Glutamatergic neuron (in vitro differentiated cells): ENCODE measurements at regions not wholly inside any gene's neighbourhood (a gene's known extent, or its start where the extent isn't known, plus 50 kb on each side); places are given as distances from the start of the nearest gene placed in this dataset.
"Not testable (repeated sequence)": the region's sequence is repeated elsewhere in the genome, so short reads cannot be mapped to it uniquely, and the experiment has no call there.

Experiments
- DNase-seq: peaks from one replicate; pipeline ENCODE4 v3.0.0; 2022
- H3K27ac Mint-ChIP-seq: one replicate; pipeline ENCODE4 v1.8.0; 2020; ENCODE audit warnings: mild to moderate bottlenecking, mixed read lengths, inconsistent platforms; ENCODE audit not compliant: unreplicated experiment
- H3K27me3 Mint-ChIP-seq: one replicate; pipeline ENCODE4 v1.8.0; 2020; ENCODE audit warnings: mild to moderate bottlenecking, moderate library complexity, mixed read lengths, inconsistent platforms; ENCODE audit not compliant: unreplicated experiment
- H3K36me3 Mint-ChIP-seq: one replicate; pipeline ENCODE4 v1.8.0; 2020; ENCODE audit warnings: mild to moderate bottlenecking, mixed read lengths, inconsistent platforms; ENCODE audit not compliant: unreplicated experiment
- H3K4me1 Mint-ChIP-seq: one replicate; pipeline ENCODE4 v1.8.0; 2020; ENCODE audit warnings: mild to moderate bottlenecking, low read depth, mixed read lengths, inconsistent platforms; ENCODE audit not compliant: unreplicated experiment
- H3K4me3 Mint-ChIP-seq: one replicate; pipeline ENCODE4 v1.8.0; 2020; ENCODE audit warnings: mild to moderate bottlenecking, mixed read lengths, inconsistent platforms; ENCODE audit not compliant: unreplicated experiment
- H3K9me3 Mint-ChIP-seq: one replicate; pipeline ENCODE4 v1.8.0; 2020; ENCODE audit warnings: mild to moderate bottlenecking, moderate library complexity, mixed read lengths, inconsistent platforms; ENCODE audit not compliant: unreplicated experiment
- TF ChIP-seq, protein P1 (sequence below): fragments of 200-600 bp; sonication (generic); IDR thresholded peaks from one replicate; pipeline ENCODE4 v1.5.0; 2021; ENCODE audit not compliant: partially characterized antibody, unreplicated experiment

DNA sequence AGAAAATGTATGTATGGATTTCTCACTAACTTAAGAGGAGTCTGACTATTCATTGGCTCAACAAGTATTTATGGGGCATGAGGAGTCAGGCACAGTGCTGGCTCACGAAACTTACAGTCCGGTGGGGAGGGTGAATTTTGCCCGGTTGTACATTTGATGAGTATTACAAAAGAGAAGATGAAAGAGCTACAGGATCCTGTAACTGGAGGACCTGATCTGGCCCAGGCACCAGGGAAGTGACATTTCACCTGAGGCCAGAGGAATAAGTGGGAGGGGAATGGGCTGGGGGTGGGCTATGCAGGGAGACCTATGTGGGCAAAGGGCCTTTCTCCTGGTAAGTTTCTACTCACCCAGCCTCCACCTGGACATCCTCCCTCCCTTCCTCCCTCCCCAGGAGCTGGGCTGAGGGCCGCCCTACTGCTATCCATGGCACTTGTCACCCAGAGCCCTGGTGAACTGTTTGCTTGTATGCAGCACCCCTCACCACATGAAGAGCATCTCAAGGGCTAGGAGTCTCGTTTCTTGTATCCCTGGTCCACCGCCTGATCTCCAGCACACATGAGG lies 101.1 kb upstream of the ZNF438 start:
- peaks cover 49% of the 10 kb centered on the region for H3K4me1 Mint-ChIP-seq
- peaks cover 25% of the 10 kb centered on the region for H3K9me3 Mint-ChIP-seq
- H3K36me3 Mint-ChIP-seq, result peaks cover 4% of the 10 kb centered on the region
- no peak for DNase-seq
- TF ChIP-seq, protein P1, sequence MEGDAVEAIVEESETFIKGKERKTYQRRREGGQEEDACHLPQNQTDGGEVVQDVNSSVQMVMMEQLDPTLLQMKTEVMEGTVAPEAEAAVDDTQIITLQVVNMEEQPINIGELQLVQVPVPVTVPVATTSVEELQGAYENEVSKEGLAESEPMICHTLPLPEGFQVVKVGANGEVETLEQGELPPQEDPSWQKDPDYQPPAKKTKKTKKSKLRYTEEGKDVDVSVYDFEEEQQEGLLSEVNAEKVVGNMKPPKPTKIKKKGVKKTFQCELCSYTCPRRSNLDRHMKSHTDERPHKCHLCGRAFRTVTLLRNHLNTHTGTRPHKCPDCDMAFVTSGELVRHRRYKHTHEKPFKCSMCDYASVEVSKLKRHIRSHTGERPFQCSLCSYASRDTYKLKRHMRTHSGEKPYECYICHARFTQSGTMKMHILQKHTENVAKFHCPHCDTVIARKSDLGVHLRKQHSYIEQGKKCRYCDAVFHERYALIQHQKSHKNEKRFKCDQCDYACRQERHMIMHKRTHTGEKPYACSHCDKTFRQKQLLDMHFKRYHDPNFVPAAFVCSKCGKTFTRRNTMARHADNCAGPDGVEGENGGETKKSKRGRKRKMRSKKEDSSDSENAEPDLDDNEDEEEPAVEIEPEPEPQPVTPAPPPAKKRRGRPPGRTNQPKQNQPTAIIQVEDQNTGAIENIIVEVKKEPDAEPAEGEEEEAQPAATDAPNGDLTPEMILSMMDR, result no peak
- H3K4me3 Mint-ChIP-seq, result peak overlapping the region; percentile 72
- peak overlapping the region; percentile 97 for H3K27ac Mint-ChIP-seq
- H3K27me3 Mint-ChIP-seq, result peaks cover 16% of the 10 kb centered on the region

DNA sequence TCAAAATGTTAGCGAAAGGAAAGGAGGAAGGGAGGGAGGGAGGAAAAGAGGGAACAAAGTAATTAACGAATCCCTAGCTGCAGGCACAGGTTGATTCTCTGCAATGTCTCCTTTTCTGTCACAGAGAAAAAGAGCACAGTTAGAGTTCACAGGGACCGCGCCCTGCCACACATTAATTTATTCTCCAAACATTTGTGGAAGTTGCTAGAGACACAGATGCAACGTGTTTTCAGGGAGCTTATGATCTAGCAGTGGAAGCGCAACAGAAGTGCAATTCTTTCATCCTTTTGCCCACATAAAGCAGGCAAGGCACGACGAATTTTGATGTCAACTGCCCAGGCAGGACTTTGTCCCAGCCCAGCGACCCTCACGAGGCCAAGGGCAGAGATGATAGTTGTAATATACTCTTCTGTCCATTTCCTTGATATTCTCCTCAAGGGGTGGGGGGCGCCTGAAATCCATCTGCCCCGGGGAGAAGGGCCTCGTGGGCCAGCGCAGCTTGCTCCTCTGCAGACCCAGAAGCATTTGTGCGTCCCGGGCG lies 101.7 kb upstream of the ZNF438 start:
- peaks cover 47% of the 10 kb centered on the region for H3K4me1 Mint-ChIP-seq
- peaks cover 2% of the 10 kb centered on the region for H3K36me3 Mint-ChIP-seq
- H3K4me3 Mint-ChIP-seq, result peak overlapping the region; percentile 72
- H3K27ac Mint-ChIP-seq, result peak overlapping the region; percentile 97
- TF ChIP-seq, protein P1, result no peak
- DNase-seq, result no peak
- peaks cover 23% of the 10 kb centered on the region for H3K9me3 Mint-ChIP-seq
- peaks cover 16% of the 10 kb centered on the region for H3K27me3 Mint-ChIP-seq

DNA sequence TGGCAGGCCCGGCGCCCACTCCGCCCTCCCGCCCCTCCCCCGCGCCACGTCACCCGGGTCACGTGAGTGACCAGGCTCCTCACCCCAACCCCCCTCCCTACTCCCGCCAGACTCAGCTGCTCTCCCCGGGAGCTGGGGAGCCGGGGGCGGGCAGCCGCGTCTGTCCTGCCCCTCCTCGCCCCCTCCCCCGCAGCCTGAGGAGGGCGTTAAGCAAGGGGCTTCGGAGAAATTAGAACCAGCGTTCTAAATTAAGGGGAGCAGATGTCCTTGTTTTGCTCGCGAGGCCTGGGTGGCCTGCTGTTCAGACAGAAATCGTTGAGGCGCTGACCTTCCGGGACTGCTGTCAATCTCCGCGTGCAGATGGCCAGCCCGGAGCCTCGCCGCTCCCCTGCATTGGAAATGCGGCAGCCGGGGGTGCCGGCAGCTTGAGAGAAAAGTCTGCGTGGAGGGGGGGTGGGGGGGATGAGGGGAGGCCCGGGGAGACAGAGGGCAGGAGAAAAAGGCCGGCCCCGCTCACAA lies 102.2 kb upstream of the ZNF438 start:
- H3K27me3 Mint-ChIP-seq, result peaks cover 16% of the 10 kb centered on the region
- peak; percentile 97 for DNase-seq
- H3K9me3 Mint-ChIP-seq, result peaks cover 23% of the 10 kb centered on the region
- H3K4me1 Mint-ChIP-seq, result peaks cover 42% of the 10 kb centered on the region
- no peak overlapping the region for H3K4me3 Mint-ChIP-seq
- H3K36me3 Mint-ChIP-seq, result no peaks in the 10 kb centered on the region
- TF ChIP-seq, protein P1, result no peak
- H3K27ac Mint-ChIP-seq, result peak overlapping the region; percentile 99

- Mint-ChIP-seq H3K4me1 (peaks cover 37% of the 10 kb centered on the region), H3K27me3 (peaks cover 16% of the 10 kb centered on the region), H3K36me3 (no peaks in the 10 kb centered on the region), H3K4me3 (peak overlapping the region; percentile 86), H3K27ac (peak overlapping the region; percentile 99), H3K9me3 (peaks cover 23% of the 10 kb centered on the region)
- TF ChIP-seq, protein P1, result no peak
- no peak for DNase-seq
These were observed 102.8 kb upstream of the ZNF438 start for GRCh38 chr10:31134311-31134952.

- Mint-ChIP-seq H3K4me3 (peak overlapping the region; percentile 86), H3K9me3 (peaks cover 21% of the 10 kb centered on the region), H3K27ac (peak overlapping the region; percentile 99), H3K36me3 (no peaks in the 10 kb centered on the region), H3K4me1 (peaks cover 36% of the 10 kb centered on the region), H3K27me3 (peaks cover 14% of the 10 kb centered on the region)
- DNase-seq, result no peak
- TF ChIP-seq, protein P1, result no peak
These were observed 103.5 kb upstream of the ZNF438 start for GRCh38 chr10:31135171-31135570.

DNA sequence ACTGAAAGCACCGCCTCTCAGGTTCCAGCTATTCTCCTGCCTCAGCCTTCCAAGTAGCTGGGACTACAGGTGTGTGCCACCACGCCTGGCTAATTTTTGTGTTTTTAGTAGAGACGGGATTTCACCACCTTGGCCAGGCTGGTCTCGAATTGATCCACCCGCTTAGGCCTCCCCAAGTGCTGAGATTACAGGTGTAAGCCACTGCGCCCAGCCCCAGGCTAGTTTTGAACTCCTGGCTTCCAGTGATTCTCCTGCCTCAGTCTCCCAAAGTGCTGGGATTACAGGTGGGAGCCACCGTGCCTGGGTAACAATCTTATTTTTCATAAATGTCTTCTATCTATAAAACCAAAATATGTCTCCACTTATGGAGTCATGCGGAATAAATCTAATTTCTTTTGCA lies 104.1 kb upstream of the ZNF438 start:
- Mint-ChIP-seq H3K27me3 (peaks cover 14% of the 10 kb centered on the region), H3K9me3 (peaks cover 22% of the 10 kb centered on the region), H3K4me3 (peak overlapping the region; percentile 86), H3K27ac (peak overlapping the region; percentile 99), H3K4me1 (peaks cover 39% of the 10 kb centered on the region)
- H3K36me3 Mint-ChIP-seq, DNase-seq: not testable (repeated sequence)
